NCI-H146 (cell line): ENCODE measurements at regions not wholly inside any gene's neighbourhood (a gene's known extent, or its start where the extent isn't known, plus 50 kb on each side); places are given as distances from the start of the nearest gene placed in this dataset.

ENCODE experiments used
- DNase-seq: peaks from one replicate; lab custom pipeline; 2025; lab: John Stamatoyannopoulos, UW

DNA sequence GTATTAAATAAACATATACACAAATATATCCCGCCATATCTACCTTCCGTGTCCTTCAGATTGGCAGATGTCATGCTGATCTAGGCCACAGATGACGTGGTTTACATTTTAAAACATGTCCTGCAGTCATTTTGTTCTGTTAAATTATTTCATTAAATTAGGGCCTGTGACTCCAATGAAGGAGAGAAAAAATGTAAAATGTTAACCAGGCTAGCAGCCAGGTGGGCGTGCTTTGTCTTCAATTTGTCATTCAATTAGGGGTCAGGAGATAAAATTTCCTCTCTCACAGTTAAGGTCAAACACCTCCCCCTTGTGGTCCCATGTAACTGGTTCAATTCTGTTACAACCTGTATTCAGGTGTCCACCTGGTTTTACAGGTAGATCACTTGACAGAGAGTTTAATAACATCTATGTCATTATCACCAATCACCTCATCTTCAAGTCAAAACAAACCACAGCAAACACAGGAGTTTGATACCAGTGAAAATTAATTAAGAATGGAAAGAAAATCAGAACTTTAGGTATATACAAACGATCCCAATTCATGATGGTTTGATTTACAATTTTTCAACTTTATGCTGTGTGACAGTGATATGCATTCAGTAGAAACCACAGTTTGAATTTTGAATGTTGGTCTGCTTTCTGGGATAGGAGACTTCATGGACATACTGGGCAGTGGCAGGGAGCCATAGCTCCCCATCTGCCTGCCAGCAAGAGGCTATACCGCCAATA lies 339.4 kb downstream of the CMPK2 start:
- DNase-seq: peak; percentile 81

DNA sequence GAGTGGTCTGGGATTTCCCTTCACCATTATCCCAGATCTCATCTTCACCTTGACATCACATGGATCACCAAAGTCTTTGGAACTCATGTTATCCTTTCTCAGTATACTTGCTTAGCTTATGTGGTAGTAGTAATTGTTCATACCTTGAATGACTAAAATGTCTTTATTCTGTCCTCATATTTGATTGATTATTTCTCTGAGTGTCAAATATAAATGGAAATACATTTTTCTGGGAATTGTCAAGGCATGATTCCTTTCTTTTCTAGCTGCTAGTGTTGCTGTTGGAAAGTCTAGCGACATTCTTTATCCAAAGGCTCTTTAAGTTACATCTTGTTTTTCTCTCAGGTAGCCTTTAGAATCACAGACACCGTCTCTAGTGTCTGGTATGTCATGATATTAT lies 334.4 kb downstream of the CMPK2 start:
- DNase-seq: no peak

DNA sequence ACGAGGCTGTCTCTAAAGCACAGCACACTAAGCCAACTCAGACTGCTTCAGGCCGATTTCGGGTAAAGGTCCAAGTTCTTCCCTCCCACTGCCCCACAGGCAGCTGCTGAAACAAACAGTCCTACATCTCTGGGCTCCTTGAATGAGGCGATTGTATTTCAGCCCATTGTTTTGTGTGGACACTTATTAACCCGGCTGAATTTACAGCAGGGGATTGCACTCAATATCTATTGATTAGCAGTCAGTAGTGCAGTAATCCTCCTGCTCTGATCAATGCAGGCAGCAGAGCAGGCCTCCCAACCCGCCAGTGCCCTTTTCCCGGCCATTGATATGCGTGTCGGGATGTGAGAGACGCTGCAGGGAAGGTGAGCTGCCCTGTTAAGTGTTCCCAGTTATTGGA lies 330.1 kb downstream of the CMPK2 start:
- peak; percentile 69 for DNase-seq

DNA sequence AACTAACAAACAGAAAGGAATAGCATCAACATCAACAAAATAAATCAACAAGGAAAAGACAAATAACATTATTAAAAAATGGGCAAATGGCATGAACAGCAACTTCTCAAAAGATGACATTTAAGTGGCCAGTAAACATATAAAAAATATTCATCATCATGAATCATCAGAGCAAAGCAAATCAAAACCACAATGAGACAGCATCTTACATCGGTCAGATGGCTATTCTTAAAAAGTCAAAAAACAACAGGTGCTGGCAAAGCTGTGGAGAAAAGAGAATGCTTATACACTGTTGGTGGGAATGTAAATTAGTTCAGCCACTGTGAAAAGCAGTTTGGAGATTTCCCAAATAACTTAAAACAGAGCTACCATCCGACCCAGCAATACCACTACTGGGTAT lies 327.1 kb downstream of the CMPK2 start:
- DNase-seq: no peak

DNA sequence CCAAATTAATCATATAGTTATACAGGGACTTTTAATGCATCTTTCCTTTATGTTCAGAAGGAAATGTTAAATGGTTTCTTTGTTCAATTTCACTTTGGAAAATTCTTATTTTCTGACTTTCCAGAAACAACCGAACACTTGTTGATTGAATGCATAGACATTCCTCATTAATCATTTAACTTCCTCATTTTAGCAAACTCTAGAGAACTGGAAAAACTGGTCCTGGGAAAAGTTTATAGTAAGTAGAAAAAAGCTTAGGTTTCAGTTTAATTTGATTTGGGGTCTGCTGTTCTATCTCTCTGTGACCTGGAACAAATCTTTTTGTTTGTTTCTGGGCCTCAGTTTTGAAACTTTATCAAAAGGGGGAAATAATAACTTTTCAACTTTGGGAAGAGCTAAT lies 320.4 kb downstream of the CMPK2 start:
- no peak for DNase-seq

DNA sequence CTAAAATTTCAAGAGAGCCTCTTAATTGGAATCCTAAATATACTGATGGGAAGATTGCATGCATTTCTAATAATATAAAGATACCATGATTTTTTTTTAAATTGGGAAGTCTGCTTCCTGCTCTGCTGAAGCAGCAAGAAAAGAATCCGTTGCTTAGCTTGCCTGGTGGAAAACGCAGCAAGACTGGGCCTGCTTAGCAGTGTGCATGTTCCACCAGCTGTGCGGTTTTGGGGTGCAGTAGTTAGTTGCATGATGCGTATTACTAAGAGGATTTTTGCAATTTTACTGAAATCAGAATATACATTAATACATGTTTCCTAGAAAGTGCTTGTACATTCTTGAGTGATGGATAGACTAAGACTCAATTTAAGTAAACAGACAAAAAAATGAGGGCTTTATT lies 319.9 kb downstream of the CMPK2 start:
- DNase-seq: no peak

DNA sequence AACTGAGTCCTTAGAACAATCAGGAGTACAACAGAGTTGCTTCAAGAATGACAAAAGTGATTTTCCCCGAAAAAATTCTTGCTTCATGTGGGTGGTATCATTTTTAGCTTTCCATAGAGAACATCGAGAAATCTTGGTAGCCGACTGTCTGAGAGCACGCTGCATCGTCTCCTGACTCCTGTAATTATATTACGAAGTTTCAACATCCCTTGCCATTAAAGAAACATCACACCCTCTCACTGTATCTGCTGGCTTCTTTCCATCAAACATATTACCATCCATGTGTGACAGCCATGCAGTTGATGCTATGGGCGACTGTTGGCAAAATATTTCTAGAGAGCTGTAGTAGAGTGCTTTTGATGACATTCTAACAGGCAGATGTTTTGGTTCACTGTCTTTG lies 311.2 kb downstream of the CMPK2 start:
- no peak for DNase-seq

DNA sequence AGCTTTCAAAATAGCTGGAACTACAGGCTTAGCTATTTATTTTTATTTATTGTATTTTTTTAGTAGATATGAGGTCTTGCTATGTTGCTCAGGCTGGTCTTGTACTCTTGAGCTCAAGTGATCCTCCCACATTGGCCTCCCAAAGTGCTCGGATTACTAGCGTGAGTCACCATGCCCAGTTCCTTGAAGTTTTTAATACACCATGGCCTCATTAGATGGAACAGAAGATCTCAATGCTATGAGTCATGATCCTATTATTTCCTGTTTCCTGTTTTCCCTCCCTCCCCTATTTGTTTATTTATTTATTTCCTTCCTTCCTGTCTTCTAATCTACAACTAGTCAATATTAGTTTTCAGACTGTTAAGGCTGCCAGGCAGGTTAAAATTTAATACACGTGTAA lies 309.0 kb downstream of the CMPK2 start:
- DNase-seq: no peak

DNA sequence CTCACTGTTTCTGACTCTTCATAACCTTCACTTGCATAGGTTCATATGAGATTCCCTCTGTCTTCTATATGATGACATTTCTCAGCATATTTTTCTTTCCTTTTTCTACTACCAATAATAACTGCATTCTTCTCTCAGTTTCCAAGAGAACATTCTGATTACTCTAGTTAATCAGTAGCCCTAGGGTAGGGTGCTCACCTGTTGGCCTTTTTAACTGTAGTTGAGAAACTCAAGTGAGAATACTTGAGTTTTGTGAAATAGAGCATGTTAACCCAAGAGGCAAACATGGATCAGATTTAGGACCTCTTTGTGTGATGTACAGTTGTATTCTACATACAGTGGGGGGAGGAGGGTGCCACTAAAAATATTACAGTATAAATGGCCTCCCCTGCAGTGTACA lies 308.0 kb downstream of the CMPK2 start:
- DNase-seq: no peak

DNA sequence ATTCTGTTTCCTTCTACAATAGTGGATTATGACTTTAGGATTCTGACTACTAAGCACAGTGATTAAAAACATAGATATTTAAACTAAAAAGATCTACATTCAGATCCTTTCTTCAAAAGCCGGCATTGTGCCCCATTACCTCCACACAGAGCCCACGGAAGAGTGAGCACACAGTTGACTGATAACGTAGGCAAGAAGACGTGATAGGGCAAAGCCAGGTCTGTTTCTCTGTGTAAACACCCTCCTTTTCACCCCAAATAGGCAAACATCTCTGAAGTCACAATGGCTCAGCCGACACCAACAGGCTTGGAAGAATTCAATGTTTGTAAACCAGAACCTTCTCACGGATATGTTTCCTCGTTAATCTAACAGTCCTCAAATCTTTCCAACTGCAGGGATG lies 302.9 kb downstream of the CMPK2 start:
- DNase-seq: peak; percentile 65

DNA sequence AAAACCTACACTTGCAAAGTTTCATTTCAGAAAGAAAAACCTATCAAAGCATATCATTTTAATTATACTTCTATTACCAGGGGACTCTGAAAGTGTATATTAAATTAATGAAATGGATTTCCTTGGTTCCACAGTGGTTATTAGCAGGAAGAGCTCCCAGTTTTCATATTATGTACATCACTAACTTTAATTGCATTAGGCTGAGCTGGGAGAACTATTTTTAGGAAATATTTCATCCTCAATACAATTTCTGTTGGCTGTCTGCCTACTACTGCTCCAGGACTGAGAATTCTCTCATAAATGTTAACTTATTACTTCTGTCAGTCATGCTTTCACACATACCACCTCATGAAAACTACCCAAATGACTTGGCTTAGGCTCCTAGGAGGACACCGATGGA lies 301.4 kb downstream of the CMPK2 start:
- DNase-seq: no peak

DNA sequence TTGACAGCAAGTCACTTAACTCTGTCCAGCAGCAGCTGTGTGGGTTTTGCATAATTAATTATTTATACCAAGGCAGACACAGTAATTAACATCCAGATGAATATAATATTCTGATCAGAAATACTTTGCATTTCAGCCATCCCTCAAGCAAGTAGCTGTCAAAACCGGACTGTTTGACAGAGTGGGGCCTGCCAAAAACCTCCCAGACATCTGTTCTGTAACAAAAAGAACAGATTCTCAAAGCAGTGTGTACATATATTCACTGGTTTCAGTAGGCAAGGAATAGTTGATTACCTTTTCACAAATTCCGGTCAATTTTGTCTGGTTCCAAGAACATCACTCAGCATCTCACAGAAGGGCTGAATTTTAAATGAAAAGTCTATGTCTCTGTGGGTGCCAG lies 291.6 kb downstream of the CMPK2 start:
- no peak for DNase-seq

DNA sequence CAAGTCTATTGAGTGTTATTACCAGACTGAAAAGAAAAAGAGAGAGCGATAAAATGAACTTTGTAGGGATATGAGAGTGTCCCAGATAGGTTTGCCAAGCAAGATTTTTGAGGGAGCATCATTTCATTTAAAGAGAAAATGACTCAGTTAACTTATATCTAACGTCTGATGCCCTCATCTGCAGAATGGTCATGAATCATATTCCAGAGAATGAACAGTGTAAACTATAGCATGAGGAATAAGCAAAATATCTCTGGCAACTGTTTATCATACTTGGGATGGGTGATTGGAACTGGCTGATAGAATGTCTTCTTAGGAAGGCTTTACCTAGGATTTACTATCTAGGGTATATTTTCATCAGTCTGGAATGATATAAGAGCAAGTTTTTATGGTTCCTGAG lies 289.4 kb downstream of the CMPK2 start:
- DNase-seq: no peak

DNA sequence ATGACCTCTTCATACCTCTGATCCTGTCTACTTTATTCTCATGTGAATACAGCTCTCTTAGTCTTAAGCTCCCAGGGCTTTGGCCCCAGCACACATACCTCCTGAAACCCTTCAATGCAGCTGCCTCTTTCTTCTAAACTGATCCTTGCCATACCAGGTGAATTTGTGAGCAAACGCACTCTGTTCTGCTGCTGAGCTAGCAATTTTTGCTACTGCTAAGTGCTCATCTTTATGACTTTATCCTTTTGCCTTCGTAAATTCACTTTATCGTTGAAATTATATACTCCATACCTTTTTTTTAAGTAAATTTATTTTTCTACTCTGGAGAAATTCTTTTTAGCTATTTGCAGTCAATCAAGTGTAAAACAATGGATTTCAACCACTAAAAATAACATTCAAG lies 287.7 kb downstream of the CMPK2 start:
- DNase-seq: no peak

DNA sequence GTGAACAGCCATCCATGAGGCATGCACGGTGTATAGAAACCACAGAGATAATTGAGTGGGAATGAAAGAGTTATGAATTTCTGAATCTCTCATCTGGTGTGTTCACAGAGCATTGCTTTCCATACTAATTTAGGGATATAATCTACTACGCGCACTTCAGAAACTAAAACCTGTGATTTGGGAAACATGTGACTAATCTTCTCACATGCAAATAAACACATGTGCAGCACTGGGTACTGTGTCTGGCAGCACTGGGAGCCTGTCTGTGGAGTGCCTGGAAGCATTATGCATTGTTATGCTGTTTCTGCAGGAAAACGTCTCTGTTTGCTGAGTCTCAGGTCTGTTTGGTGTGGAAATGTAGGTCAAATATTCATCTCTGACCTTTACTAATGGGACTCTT lies 287.3 kb downstream of the CMPK2 start:
- DNase-seq: no peak

DNA sequence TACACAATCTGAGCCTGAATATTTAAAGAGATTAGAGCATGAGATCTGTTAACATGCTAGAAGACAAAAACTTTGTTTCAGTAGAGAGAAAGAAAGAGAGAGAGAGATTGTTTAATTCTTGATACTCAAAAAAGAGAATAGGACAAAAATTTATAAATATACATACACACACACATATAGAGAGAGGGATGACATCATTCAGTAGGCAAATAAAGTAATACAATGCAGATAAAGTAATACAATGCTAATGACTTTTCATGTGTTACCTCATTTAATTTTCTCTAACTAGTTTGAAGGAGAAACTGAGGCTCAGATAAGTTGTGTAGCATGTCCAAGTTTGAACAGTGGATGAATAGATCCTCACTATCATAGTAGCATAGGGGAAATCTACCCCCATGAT lies 286.4 kb downstream of the CMPK2 start:
- DNase-seq: no peak

DNA sequence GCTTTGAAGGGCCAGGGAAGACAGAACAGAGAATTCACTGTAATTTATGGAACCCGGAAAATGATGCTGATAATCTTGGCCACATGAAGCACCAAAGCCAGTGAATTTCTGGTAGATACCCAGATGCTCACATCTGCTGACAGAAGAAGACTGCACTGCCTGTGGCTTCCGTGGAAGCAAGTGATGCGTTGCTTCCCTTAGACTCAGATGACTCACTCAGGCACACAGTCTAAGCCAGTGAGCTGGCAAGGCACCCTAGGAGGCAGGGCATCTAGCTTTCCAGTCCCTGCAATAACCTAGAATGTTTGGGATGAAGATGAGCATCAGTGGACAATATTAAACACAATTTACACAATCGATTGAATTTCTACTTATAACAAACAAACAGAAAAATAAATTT lies 284.7 kb downstream of the CMPK2 start:
- DNase-seq: no peak

DNA sequence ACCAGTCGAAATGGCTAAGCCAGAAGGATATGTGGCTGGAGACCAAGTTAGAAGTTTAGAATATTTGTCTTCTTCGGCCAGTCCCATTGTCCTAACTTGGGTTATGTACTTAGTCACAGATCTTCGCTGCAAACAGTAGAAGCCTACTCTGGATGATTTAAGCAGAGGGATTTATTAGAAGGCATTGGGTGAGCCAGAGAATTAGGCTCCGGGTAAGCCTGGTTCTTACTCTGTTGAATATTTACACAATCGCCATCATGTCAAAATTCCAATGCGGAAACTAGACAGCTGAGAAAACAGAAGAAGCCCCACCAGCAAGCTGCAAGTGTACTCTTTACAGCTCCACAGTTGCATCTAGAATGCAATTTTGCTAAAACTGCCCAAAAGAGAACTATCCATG lies 276.6 kb downstream of the CMPK2 start:
- no peak for DNase-seq

DNA sequence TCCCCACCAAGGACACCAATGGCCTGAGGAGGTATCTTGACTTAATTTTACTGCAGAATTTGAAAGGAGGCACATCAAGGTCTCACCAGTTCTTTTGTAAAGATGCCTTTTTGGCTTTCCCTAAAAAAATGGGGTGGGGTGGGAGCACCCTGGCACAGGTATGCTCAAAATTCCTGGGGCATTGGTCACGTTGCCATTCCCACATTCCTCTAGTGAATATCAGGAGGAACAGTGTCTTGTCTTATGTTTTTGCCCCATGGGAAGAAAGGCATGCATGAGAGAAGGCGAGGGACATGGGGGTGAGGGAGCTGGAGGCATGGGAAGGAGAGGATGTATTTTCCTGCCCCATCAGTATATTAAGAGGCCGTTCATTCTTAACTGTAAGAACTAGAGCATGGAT lies 275.3 kb downstream of the CMPK2 start:
- DNase-seq: no peak

DNA sequence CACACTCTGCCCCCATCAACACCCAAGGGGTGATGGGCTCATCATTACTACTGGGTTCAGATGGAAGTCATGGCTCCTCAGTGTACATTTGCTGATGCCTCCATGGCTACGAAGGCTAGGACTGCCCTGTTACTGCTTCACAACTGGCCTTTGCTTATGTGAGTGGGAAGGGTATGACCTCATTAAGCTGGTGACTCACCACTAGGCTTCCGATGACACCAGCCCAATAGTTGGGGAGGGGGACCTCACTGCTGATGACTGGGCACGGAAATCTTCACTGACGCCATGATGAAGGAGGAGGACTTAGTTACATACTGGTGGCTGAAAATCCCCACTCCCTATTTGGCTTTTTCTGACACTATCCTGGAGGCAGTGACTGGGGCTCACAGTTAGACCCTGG lies 263.2 kb downstream of the CMPK2 start:
- no peak for DNase-seq

DNA sequence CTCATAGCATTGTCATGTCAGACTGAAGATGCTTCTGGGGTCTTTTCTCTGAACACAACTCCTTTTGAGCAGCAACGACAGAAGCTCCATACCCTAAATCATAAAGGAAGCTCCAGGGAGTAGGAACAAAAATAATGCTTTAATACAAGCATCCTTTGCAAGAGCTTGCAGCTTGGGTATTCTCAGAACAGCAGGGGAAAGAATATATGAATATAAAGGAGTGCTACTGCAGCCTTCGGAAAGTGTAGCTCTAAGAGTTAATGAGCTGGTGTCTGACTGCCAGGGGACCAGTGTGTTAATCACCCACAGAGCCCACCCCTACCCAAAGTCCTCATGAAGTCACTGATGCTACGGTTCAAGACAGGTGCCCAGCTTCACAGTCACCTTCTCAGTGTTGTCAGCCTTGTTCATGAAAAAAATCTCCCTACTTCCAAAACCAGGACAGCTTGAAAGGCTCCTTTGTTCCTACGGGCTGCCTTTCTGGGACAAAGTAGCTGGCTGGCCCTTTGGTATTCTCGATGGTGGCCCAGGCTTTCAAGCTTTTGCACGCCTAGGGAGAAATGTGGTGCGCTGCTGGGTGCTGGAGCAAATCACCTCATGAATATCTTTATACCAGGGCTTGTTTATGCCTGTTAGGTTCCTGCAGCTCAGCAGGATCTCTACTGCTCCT lies 259.7 kb downstream of the CMPK2 start:
- DNase-seq: no peak

DNA sequence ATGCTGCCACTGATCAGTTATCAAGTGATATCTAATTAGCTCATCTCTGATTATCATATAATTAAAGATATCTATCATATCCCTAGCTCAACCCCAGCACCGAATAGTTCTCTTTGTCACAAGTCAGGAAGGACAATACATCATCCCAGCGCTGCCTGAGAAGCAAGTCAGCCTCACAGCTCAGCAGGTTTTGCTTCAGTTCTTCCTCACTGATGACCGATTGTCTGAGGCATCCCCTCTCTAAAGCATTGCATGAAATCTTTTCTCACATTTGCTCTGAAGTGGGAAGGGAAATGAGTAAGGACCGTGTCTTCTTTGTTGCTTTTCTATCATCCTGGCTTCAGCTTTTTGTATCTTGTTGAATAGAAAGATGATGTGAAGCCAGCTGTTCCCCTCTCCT lies 247.9 kb downstream of the CMPK2 start:
- DNase-seq: no peak

DNA sequence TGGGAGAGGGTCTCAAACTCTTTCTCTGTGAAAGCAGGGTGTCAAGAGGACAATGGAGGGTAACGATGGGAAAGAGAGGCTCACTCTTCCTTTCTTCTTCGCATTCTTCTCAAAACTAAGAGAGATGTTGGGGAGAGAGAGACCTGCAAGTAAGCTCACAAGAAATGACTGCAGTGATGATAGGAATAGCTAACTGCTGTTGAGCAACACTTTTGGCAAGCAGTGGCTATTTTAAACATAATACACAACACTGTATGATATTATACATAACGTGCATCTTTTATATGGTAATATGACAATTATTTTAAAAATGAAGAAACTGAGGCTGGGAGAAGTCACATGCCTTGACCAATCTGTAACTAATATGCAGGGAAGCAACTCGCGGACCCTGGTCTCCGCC lies 247.5 kb downstream of the CMPK2 start:
- no peak for DNase-seq

DNA sequence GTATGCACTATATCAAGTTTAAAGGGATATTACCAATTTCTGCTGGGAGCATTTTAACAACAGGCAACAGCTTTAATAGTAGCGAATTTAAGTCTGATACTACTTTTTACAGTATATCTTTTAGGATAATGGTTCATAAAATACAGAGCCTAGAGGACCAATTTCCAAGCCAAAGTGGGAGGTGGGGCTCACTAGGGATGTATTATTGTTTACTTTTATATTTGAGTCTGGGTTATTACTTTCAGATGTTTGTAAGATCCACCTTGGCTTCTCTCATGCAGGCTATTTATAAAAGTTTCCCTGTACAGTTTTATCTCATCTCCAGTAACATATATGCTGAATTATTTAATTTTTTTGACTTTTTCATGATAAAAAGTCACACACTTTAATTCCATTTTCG lies 242.0 kb downstream of the CMPK2 start:
- DNase-seq: no peak
